ENCODE measurements at regions not wholly inside any gene's neighbourhood (a gene's known extent, or its start where the extent isn't known, plus 50 kb on each side); places are given as distances from the start of the nearest gene placed in this dataset.

DNA sequence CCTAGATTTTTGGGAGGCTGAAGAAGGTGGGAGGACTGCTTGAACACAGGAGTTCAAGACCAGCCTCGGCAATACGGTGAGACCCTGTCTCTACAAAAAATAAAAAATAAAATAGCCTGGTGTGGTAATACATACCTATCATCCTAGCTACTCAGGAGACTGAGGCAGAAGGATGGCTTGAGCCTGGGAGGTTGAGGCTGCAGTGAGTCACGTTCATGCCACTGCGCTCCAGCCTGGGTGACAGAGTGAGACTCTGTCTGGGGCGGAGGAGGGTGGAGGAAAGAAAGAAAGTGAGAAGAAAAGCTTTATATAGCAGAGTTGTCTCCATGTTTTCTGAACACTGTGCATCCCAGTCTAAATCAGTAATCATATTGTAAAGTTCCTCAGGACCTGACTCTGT is 301.4 kb upstream of the CNTN6 start:
- no peak overlapping the region for H3K4me2 ChIP-seq (ENCODE audit: low read depth, low read length, poor library complexity, severe bottlenecking)
- H2AFZ ChIP-seq (ENCODE audit: low read length): no peak overlapping the region
- no peaks in the 10 kb centered on the region for H3K9me2 ChIP-seq (replicated peaks; ENCODE audit: low read depth, low read length)
- H3K9ac ChIP-seq (ENCODE audit: low read depth, low read length, poor library complexity, severe bottlenecking): no peak overlapping the region
- no peak overlapping the region for H3K4me3 ChIP-seq (ENCODE audit: low read length, poor library complexity, severe bottlenecking)
- H3K4me1 ChIP-seq (ENCODE audit: insufficient read depth, low read length, poor library complexity, severe bottlenecking): no peaks in the 10 kb centered on the region
- H3K79me2 ChIP-seq (ENCODE audit: insufficient read depth, low read length): no peaks in the 10 kb centered on the region
- no peaks in the 10 kb centered on the region; the same call in 1 of the 2 replicates for H3K9me3 ChIP-seq (ENCODE audit: insufficient read depth, low read depth, low read length)
- no peaks in the 10 kb centered on the region for H3K36me3 ChIP-seq (ENCODE audit: insufficient read depth, low read length)
- H3F3A ChIP-seq (ENCODE audit: low read depth): no peaks in the 10 kb centered on the region
- H4K20me1 ChIP-seq (ENCODE audit: insufficient read depth, low read length, poor library complexity, severe bottlenecking): no peaks in the 10 kb centered on the region
- no peak for TF ChIP-seq EZH2phosphoT487 (IDR thresholded peaks at IDR 0.05; ENCODE audit: borderline replicate concordance)
- TF ChIP-seq, protein P1, sequence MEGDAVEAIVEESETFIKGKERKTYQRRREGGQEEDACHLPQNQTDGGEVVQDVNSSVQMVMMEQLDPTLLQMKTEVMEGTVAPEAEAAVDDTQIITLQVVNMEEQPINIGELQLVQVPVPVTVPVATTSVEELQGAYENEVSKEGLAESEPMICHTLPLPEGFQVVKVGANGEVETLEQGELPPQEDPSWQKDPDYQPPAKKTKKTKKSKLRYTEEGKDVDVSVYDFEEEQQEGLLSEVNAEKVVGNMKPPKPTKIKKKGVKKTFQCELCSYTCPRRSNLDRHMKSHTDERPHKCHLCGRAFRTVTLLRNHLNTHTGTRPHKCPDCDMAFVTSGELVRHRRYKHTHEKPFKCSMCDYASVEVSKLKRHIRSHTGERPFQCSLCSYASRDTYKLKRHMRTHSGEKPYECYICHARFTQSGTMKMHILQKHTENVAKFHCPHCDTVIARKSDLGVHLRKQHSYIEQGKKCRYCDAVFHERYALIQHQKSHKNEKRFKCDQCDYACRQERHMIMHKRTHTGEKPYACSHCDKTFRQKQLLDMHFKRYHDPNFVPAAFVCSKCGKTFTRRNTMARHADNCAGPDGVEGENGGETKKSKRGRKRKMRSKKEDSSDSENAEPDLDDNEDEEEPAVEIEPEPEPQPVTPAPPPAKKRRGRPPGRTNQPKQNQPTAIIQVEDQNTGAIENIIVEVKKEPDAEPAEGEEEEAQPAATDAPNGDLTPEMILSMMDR (conservative IDR thresholded peaks at IDR 0.05; ENCODE audit: low read length): no peak
- no peaks in the 10 kb centered on the region for H3K27me3 ChIP-seq (ENCODE audit: insufficient read depth, low read length, poor library complexity, severe bottlenecking)

DNA sequence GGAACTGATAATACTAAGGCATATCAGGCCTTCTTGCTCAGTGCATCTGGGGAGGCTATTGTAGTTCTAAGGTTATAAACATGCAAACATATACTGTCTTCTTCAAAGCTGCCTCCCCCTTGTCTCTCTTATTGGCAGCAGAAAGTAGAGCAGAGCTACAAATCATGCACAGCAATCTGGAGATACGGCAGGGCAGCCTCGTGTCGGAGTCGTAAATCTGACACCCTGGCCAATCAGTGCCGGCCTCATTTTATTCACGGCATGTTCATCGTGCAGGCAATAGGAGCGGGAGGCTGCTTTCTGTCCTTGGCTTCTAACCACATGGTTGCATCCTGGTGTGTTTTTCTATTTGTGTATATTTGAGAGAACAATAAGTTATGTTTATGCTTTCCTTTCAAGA is 300.2 kb upstream of the CNTN6 start:
- H4K20me1 ChIP-seq (ENCODE audit: insufficient read depth, low read length, poor library complexity, severe bottlenecking): no peaks in the 10 kb centered on the region
- H3K79me2 ChIP-seq (ENCODE audit: insufficient read depth, low read length): no peaks in the 10 kb centered on the region
- no peak for TF ChIP-seq EZH2phosphoT487 (IDR thresholded peaks at IDR 0.05; ENCODE audit: borderline replicate concordance)
- TF ChIP-seq, protein P1 (conservative IDR thresholded peaks at IDR 0.05; ENCODE audit: low read length): no peak
- no peak overlapping the region for H3K4me3 ChIP-seq (ENCODE audit: low read length, poor library complexity, severe bottlenecking)
- H3K9me2 ChIP-seq (replicated peaks; ENCODE audit: low read depth, low read length): no peaks in the 10 kb centered on the region
- no peak overlapping the region for H3K4me2 ChIP-seq (ENCODE audit: low read depth, low read length, poor library complexity, severe bottlenecking)
- H3K36me3 ChIP-seq (ENCODE audit: insufficient read depth, low read length): no peaks in the 10 kb centered on the region
- no peaks in the 10 kb centered on the region; the same call in 1 of the 2 replicates for H3K9me3 ChIP-seq (ENCODE audit: insufficient read depth, low read depth, low read length)
- no peak overlapping the region for H2AFZ ChIP-seq (ENCODE audit: low read length)
- no peak overlapping the region for H3K9ac ChIP-seq (ENCODE audit: low read depth, low read length, poor library complexity, severe bottlenecking)
- no peaks in the 10 kb centered on the region for H3F3A ChIP-seq (ENCODE audit: low read depth)
- no peaks in the 10 kb centered on the region for H3K4me1 ChIP-seq (ENCODE audit: insufficient read depth, low read length, poor library complexity, severe bottlenecking)
- no peaks in the 10 kb centered on the region for H3K27me3 ChIP-seq (ENCODE audit: insufficient read depth, low read length, poor library complexity, severe bottlenecking)

DNA sequence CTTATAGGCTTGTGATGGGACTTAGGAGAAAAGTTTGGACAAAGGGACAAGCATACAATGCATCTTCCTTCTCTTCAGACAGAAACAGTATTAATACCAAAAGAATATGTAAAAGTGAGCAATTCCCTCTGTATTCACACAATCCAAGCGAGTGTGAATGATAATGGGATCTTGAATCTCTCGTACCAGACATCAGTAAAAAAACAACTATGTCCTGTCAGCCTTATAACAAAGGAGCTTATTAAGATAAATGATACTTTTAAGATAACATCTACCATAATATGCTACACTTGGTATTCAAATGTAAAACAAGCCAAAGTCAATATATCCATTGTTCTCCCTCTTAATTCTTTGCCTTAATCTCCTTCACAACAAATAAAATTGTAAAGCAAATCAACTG is 288.6 kb upstream of the CNTN6 start:
- H3K4me2 ChIP-seq (ENCODE audit: low read depth, low read length, poor library complexity, severe bottlenecking): no peak overlapping the region
- H3K79me2 ChIP-seq (ENCODE audit: insufficient read depth, low read length): no peaks in the 10 kb centered on the region
- no peaks in the 10 kb centered on the region for H3F3A ChIP-seq (ENCODE audit: low read depth)
- no peak overlapping the region for H3K9ac ChIP-seq (ENCODE audit: low read depth, low read length, poor library complexity, severe bottlenecking)
- H3K4me1 ChIP-seq (ENCODE audit: insufficient read depth, low read length, poor library complexity, severe bottlenecking): no peaks in the 10 kb centered on the region
- H4K20me1 ChIP-seq (ENCODE audit: insufficient read depth, low read length, poor library complexity, severe bottlenecking): no peaks in the 10 kb centered on the region
- H3K9me3 ChIP-seq (ENCODE audit: insufficient read depth, low read depth, low read length): peaks cover 10% of the 10 kb centered on the region; the same call in 1 of the 2 replicates
- H3K4me3 ChIP-seq (ENCODE audit: low read length, poor library complexity, severe bottlenecking): no peak overlapping the region
- no peak for TF ChIP-seq EZH2phosphoT487 (IDR thresholded peaks at IDR 0.05; ENCODE audit: borderline replicate concordance)
- TF ChIP-seq, protein P1 (conservative IDR thresholded peaks at IDR 0.05; ENCODE audit: low read length): no peak
- H2AFZ ChIP-seq (ENCODE audit: low read length): no peak overlapping the region
- no peaks in the 10 kb centered on the region for H3K36me3 ChIP-seq (ENCODE audit: insufficient read depth, low read length)
- no peaks in the 10 kb centered on the region for H3K9me2 ChIP-seq (replicated peaks; ENCODE audit: low read depth, low read length)
- no peaks in the 10 kb centered on the region for H3K27me3 ChIP-seq (ENCODE audit: insufficient read depth, low read length, poor library complexity, severe bottlenecking)

Measured in Loucy (cell line).